HPDE6-E6E7 (cell line): ENCODE measurements at regions not wholly inside any gene's neighbourhood (a gene's known extent, or its start where the extent isn't known, plus 50 kb on each side); places are given as distances from the start of the nearest gene placed in this dataset.

Source experiments
- DNase-seq: peaks from one replicate; pipeline ENCODE4 v3.0.0; 2011; ENCODE audit warnings: missing footprints; ENCODE audit errors: extremely low spot score

DNA sequence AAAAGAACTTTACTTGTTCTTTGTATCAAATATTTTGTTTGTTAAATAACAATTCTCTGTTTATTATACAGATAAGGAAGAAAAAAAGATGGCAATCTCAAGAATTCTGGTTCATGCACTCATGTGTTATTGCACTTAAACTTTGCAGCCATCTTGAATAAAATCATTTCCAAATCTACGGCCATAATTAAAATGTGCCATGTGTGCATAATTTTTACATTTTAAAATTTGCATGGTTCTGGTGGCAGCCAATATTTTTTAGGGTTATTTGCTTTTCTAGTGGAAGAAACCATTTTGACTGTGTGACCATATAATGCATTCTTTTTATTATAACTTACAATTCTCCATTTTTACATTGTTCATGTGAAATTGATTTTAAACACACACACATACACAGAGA is 1518.1 kb upstream of the ZEB2 start:
- no peak for DNase-seq

DNA sequence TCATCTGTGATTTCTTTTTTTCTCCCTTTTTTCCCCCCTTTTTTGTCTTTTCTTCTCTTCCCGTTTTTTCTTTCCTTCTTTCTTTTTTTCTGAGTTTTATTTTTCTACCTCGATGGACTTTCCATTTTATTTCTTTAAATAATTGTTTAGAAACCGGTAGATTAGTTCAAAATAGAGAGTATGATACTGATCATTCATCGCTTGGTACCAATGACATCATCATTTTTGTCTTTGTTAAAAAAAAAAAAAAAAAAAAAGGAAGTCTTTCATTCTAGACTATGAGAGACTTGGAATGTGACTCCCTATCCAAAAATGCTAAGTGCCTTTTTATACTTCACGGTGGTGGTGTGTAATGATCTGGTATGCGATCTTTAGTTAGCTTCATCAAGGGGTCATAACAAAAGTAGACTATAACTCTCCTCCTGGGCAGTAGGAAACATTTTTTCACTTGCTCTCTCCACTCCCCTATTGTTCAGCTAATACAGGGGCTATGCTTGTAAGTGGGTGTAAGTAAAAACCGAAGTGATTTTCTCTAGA is 1517.5 kb upstream of the ZEB2 start:
- DNase-seq: no peak

DNA sequence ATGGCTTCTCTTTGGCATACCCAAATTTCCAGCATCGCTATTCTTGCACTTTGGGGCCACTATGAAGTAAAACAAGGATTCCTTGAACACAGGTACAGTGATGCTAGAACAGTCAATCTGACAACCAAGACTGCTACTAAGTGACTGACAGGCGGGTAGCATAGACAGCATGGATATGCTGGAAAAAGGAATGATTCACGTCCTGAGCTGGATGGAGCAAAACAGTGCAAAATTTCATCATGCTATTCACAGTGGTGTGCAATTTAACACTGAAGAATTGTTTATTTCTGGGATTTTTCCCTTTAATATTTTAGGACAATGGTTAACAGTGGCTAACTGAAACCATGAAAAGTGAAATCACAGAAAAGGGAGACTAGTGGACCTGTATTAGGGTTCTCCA is 1511.2 kb upstream of the ZEB2 start:
- no peak for DNase-seq

DNA sequence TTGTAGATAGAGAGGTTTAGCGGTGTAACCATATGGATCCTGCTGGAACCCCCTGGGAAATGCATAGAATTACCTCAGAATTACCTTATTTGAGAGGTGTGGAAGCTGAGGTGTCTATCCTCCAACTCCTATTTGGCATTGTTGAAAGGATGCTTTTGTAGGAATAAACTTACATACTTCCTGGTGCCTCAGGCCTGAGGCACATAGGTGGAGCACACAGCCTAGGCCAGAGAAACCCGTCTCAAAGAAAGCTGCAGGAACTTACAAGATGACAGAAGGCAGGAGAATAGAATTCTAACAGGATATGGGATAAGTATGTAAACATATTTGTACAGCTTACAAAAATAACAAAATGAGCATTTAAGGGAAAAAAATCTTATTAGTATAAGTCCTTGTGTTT is 1507.2 kb upstream of the ZEB2 start:
- no peak for DNase-seq

DNA sequence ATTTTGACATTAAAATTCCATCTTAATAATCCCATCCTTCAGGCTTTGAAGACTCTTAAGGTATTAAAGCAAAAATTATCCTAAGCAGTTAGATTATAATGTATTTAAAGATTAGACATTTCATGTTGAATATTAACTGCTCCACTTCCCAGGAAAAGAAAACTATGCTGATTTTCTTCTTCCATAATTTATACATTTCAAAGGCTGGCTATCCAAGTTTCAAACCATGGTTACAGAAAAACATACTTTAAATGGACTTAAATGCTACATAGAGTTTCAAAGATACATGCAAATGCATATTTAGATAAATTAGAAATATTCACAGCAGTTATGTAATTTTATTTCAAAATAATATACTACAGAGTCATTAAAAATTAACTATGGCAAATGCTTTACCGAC is 1505.6 kb upstream of the ZEB2 start:
- no peak for DNase-seq

DNA sequence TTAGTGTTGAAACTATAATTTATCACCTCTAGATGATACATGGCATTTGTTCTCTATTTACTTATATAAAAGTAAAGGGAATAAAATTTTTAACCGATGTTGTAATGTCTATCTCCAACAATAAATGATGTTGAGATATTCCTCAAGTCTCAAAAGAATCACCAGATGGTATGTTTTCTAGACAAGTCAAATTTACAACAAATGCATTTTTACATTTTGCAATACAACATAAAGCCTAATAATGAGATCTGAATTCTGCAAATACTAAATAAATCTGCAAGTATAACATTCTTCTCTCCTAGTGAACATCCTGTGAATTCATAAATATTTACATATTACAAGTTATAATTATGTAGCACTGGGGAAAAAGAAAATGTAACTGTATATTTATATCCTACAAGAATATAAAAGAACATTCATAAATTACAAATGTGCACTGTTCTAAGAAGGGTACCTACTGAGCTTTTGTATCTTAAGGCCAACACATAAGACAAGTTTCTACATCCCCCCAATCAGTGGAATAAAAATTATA is 1504.4 kb upstream of the ZEB2 start:
- no peak for DNase-seq

DNA sequence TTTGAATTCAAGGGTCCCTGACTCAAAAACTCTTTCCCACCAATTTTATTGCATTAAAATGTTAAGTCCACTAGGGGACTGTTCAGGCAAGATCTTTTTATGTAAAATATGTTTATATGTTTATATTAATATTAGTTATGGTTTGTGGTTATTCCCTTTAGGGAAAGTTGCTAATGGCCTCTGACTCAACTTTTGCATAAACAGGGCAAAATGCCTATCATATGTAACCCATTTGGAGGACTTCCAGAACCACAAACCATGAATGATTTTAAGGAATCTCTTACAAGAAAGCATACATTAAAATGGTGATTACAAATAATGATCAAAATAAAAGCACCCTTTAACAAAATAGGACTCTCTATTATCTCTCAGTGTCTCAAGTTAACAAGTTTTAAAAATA is 1484.5 kb upstream of the ZEB2 start:
- no peak for DNase-seq

DNA sequence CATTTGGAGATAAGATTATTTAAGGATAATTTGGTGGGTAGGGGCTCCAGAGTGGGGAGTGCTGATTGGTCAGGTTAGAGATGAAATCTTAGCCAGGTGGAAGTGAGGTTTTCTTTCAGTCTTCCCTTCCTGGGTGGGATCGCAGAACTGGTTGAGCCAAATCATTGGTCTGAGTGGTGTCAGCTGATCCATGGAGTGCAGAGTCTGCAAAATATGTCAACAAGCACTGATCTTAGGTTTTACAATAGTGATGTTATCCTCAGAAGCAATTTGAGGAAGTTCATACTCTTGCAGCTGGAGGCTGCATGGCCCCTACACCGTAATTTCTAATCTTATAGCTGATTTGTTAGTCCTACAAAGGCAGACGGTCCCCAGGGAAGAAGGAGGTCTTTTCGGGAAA is 1483.4 kb upstream of the ZEB2 start:
- DNase-seq: no peak

DNA sequence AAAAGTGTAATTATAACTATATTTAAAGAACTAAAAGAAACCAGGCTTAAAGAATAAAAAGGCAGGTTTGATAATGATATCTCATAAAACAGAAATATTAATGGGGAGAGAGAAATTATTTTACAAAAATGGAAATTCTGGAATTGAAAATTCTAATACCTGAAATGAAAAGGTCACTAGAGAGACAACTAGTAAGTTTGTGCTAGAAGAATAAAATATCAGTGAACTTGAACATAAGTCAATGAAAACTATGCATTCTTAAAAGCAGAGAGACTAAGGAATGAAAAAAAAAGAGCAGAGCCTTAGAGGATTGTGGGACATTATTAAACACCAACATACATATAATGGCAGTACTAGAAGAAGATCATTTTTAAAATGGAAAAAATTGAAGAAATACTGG is 1475.0 kb upstream of the ZEB2 start:
- no peak for DNase-seq

DNA sequence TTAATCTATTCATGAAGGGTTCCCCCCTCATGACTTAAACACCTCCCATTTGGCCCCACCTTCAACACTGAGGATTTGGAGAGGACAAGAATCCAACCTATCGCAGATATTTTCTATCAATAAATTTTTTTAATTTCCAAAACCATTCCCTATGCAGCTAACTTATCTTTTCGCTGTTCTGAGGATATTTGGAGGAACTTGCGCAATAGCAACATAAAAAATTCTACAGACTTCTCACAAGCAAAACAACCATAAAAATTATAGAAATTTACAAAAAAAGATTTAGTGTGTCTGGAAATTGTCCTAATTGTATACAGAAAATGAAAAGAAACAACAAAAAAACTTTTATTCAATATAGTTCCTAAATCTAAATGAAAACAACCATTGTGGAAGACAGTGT is 1472.7 kb upstream of the ZEB2 start:
- no peak for DNase-seq

DNA sequence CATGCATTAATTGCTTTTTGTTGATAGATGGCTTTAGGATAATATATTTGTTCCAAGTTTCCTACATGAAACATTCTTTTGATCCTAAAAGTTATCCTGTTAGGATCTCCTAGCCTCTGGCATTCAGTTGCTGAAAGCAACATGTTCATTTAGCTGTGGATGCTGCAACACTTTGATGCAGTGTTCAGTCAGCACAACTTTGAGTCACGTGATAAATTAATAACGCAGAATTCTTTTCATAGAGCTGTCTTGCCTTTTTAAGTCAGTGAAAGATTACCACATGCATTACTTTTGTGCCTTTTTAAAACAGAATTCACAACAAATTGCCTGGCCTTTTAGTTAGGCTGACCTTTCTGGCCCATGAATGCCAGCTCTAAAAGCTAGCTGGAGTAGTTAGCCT is 1467.9 kb upstream of the ZEB2 start:
- no peak for DNase-seq

DNA sequence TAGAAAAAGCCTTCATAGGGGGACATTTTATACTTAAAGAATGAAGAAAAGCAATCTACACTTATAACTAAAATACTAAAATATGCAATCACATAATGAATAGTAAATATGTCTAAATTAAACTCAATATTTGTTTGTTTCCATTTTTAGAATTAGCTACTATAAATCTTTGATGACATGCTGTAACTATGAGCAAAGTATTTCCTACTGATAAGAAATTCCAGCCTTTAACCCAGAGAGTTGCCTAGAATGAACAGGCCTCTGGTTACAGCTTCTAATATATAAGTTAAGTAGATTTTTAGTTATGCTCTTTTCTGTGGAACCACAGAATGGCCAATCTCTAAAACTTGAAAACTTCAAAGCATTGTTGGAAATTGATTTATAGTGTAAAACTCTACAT is 1465.6 kb upstream of the ZEB2 start:
- no peak for DNase-seq

DNA sequence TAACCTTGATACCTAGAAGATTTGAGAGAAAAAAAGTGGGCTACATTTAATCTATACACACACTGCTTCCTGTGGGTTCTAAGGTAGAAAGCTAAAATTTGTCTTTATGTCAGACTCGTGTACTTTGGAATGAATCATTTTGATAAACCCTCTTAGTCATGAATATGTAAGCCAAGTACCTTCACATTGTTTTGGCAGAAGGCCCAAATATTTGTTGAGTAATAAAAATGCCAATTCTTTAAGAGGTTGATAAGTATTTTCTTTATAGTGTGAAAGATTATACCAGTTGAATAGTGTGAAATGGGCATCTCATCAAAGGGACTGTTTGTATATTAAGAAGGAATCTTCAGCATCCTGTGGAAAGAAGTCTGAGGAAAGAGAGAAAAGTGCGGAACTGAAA is 1464.7 kb upstream of the ZEB2 start:
- peak; percentile 47 for DNase-seq

DNA sequence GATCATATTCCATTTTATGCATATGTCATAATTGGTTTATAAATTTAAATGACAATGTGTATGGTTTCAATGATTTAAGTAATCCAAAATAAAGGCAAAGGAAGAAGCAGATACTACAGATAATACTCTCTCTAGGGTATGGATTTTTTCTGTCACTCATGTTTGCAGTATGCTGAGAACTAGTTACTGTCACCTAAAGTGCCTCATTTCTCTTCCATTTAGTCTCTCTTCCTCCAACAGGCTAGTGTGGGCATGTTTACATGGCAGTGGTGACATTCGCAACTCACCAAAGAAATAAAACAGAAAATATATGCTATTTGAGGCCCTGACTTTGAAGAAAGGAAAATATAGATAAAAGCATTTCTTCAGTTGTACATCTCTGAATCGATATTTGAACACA is 1460.4 kb upstream of the ZEB2 start:
- DNase-seq: no peak

DNA sequence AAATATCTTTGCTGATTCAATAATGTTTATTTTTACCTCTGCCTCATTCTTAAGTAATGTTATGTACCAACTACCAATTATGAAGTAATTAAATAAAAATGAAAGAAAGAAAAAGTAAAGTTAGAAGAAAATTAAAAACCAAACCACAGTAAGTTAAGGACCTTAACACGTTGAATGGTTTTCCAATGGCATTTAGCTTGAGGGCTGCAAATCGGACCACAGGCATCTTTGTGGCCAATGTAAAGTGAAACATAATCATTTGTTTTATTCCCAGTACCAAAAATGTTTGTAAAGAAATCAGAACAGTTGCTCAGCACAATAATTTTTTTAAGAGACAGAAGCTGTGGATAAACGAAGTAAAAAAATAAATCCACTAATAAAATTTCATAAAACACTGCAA is 1455.5 kb upstream of the ZEB2 start:
- no peak for DNase-seq

DNA sequence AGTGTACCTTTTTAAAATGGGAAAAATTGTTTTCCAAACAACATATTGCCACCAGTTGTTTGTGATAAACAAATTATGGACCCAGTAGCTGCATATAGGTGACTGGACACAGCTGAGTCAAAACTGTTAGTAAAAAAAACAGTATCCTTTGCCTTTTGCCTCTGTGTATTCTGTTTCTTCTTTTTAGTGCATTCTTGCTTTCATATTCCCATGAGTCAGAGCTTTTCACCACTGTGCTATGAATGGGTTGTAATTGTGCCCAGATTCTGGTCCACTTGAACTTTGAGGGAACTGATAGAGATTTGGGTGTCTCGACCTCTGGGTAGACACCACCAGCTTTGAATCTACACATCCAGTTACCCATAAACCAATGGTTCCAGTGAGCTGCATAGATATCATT is 1441.9 kb upstream of the ZEB2 start:
- DNase-seq: no peak

DNA sequence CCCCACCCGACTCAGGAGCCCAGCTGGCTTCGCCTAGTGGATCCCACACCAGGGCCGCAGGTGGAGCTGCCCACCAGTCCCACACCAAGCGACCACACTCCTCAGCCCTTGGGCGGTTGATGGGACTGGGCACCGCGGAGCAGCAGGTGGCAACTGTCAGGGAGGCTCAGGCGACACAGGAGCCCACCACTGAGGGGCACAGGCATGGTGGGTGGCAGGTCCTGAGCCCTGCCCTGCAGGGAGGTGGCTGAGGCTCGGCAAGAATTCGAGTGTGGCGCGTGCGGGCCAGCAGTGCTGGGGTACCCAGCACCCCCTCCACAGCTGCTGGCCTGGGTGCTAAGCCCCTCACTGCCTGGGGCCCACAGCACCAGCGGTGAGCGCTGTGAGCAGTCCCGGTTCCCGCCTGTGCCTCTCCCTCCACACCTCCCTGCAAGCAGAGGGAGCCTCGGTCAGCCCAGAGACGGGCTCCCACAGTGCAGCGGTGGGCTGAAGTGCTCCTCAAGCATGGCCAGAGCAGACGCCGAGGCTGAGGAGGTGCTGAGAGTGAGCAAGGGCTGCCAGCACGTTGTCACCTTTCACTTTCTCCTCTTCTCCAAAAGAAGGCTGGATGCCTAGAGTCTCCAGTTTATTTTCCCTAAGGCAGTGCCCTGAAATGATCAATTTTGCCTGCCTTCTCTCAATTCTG is 1440.7 kb upstream of the ZEB2 start:
- no peak for DNase-seq

DNA sequence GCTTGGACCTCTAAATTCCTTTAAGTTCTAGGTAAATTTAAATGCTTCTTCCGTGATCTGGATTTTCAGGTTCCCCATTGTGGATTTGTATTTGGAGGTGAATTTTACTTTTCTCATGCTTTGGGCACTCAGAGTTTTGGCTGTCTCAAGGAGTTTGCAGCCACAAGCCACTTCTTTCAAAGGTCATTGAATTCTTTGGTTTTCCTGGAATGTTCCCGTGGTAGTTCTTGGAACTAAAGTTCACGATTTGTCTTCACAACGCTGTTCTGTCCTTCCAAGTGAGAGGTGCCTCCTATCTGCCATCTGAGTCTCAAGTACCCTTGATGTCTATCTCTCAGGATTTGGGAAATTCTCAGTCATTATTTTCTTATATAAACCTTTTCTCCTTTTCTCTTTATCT is 1438.7 kb upstream of the ZEB2 start:
- DNase-seq: no peak

DNA sequence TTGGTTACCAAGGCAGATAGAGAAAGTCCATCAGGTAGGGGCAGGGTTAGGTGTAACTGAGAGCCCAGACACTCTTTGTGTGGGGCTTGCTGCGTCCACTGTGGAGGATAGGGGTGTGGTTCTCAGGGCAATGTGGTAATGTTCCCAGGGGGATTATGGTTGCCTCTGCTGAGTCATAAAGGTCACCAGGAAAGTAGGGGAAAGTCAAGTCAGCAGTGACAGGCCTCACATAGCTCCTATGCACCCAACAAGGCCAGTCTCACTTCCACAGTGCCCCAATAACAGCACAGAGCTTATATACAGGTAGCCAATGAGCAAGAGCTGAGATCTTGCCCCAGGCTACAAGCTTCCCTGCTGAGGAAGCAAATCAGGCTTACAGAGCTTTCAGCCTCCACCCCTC is 1438.0 kb upstream of the ZEB2 start:
- DNase-seq: no peak

DNA sequence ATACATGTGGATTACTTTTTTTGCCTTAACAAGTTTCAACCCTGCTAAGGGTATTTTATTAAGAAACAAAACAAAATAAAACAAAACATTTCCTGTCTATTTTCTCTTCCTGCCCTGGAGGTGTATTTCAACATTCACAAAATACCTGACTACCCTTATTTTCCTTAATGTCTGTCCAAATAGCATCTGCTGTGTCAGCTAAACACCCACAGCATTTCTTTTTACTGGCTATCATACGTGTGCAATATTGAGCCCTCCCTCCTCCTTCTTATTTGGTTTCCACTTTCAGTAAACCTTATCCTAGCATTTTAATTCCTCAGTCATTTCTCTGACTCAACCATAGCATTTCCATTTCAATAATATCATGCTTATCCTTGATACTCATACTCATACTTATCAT is 1420.0 kb upstream of the ZEB2 start:
- no peak for DNase-seq

DNA sequence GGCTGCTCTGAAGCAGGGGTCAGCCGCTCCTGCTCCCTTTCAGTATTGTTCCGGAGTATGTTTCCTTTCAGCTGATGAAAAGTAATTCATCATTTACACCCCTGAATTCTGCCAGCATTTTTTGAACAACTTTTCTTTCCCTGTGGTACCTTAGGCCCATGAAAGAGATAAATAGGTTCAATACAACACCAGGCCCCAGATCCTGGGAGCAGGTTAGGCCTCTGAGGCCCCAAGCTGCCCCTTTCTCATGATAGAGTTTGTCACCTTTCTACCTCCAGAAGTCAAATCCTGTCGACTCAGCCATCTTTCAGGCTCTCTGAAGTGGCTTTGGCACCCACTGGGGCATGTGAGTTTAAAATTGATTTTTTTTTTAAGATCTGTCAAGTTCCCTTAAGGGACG is 1415.1 kb upstream of the ZEB2 start:
- DNase-seq: no peak

DNA sequence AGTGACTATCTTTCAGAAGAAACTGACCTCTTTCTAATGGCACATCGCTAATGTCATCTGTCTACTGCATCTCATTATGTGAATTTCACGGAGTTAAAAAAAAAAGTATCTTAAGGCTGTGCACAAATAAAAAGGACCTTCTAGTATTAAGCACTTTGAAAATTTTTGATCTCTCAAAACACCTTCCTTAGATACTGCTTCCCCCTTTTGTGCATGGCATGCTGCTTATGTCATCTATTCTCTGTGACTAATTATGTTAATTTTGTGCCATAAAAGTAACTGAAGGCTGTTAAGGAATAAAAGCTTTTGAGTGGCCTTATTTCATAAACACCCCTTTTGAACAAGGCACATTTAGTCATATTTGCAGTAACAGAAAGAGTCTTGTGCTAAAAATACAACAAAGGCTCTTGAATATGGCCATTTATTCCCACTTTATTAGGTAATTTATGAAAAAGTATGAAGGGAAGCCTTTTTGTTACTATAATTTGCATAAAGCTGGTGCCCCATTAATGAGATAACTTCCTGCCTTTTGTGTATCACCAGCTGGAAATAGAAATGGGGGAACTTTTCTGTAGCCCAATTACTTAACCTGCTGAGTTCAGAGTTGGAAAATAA is 1412.0 kb upstream of the ZEB2 start:
- no peak for DNase-seq

DNA sequence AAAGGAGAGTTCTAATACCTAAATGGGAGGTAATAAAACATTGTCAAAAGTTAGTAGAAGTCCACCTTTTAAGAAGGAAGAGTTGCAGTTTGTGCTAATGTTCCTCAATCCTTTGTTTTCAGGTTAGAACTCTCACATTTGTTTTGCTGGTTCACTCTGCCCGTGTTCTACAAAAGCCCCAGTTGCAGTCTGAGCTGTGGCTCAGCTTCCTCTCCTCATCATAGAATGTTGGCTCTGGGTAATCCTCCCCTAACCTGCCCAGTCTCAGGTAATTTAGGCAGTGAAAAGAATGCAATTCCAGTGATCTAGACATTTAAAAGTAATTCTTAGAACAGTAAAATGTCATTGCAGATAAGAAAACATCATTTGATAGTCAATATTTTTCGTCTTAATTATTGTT is 1410.4 kb upstream of the ZEB2 start:
- no peak for DNase-seq
